H7 (cell line): ENCODE measurements at regions not wholly inside any gene's neighbourhood (a gene's known extent, or its start where the extent isn't known, plus 50 kb on each side); places are given as distances from the start of the nearest gene placed in this dataset.
A peak's percentile ranks its signal among the peaks of the same experiment; 100 is the strongest.

ENCODE experiments used
- DNase-seq: peaks from one replicate; pipeline ENCODE4 v3.0.0; 2012
- H3K27me3 ChIP-seq: 2 replicates; pipeline ENCODE4 v1.6.0; 2011; ENCODE audit warnings: mild to moderate bottlenecking, low read length; ENCODE audit not compliant: control insufficient read depth, insufficient read depth
- H3K36me3 ChIP-seq: replicated peaks from 2 replicates; pipeline ENCODE4 v1.5.1; 2011; ENCODE audit warnings: low read length; ENCODE audit not compliant: control insufficient read depth, insufficient read depth
- H3K4me3 ChIP-seq: 2 replicates; pipeline ENCODE4 v1.5.1; 2011; ENCODE audit warnings: low read depth, mild to moderate bottlenecking, control low read depth, low read length, moderate library complexity; ENCODE audit not compliant: insufficient read depth

- no peaks in the 10 kb centered on the region for H3K36me3 ChIP-seq
- H3K27me3 ChIP-seq = no peaks in the 10 kb centered on the region
- H3K4me3 ChIP-seq = no peak overlapping the region
- DNase-seq = no peak
These were observed 154.9 kb upstream of the PWP1 start for GRCh38 chr12:107530701-107531100.

- Histone ChIP-seq H3K4me3 (no peak overlapping the region), H3K27me3 (no peaks in the 10 kb centered on the region), H3K36me3 (no peaks in the 10 kb centered on the region)
- DNase-seq = no peak
These were observed 152.4 kb upstream of the PWP1 start for GRCh38 chr12:107533218-107533617.

- Histone ChIP-seq H3K4me3 (no peak overlapping the region), H3K36me3 (no peaks in the 10 kb centered on the region), H3K27me3 (no peaks in the 10 kb centered on the region)
- no peak for DNase-seq
These were observed 149.0 kb upstream of the PWP1 start for GRCh38 chr12:107536613-107537012.

- Histone ChIP-seq H3K27me3 (no peaks in the 10 kb centered on the region), H3K36me3 (no peaks in the 10 kb centered on the region), H3K4me3 (no peak overlapping the region)
- peak; percentile 20 for DNase-seq
These were observed 148.0 kb upstream of the PWP1 start for GRCh38 chr12:107537464-107538119.

GRCh38 chr12:107539196-107539939, 146.2 kb upstream of the PWP1 start:
- DNase-seq = no peak
- Histone ChIP-seq H3K36me3 (no peaks in the 10 kb centered on the region), H3K27me3 (no peaks in the 10 kb centered on the region), H3K4me3 (no peak overlapping the region)

- no peak for DNase-seq
- H3K4me3 ChIP-seq = no peak overlapping the region
These were observed 144.4 kb upstream of the PWP1 start for GRCh38 chr12:107541001-107541705.

GRCh38 chr12:107543416-107543815, 142.2 kb upstream of the PWP1 start:
- H3K4me3 ChIP-seq = no peak overlapping the region
- no peak for DNase-seq
- no peaks in the 10 kb centered on the region for H3K36me3 ChIP-seq
- no peaks in the 10 kb centered on the region for H3K27me3 ChIP-seq

More at GRCh38 chr12:107541001-107541705, 144.4 kb upstream of the PWP1 start:
- H3K36me3 ChIP-seq = no peaks in the 10 kb centered on the region
- no peaks in the 10 kb centered on the region for H3K27me3 ChIP-seq

- Histone ChIP-seq H3K4me3 (no peak overlapping the region), H3K36me3 (no peaks in the 10 kb centered on the region), H3K27me3 (no peaks in the 10 kb centered on the region)
- peak; percentile 32 for DNase-seq
These were observed 141.8 kb upstream of the PWP1 start for GRCh38 chr12:107543841-107544240.

- H3K36me3 ChIP-seq = no peaks in the 10 kb centered on the region
- no peak overlapping the region for H3K4me3 ChIP-seq
- H3K27me3 ChIP-seq = no peaks in the 10 kb centered on the region
- no peak for DNase-seq
These were observed 140.7 kb upstream of the PWP1 start for GRCh38 chr12:107544937-107545336.

- H3K27me3 ChIP-seq = no peaks in the 10 kb centered on the region
- no peaks in the 10 kb centered on the region for H3K36me3 ChIP-seq
- no peak overlapping the region for H3K4me3 ChIP-seq
- no peak for DNase-seq
These were observed 139.8 kb upstream of the PWP1 start for GRCh38 chr12:107545737-107546353.

GRCh38 chr12:107547389-107547788, 138.2 kb upstream of the PWP1 start:
- DNase-seq = no peak
- H3K4me3 ChIP-seq = no peak overlapping the region
- H3K27me3 ChIP-seq = no peaks in the 10 kb centered on the region
- no peaks in the 10 kb centered on the region for H3K36me3 ChIP-seq

GRCh38 chr12:107549651-107550480, 135.7 kb upstream of the PWP1 start:
- no peak overlapping the region for H3K4me3 ChIP-seq
- no peak for DNase-seq
- no peaks in the 10 kb centered on the region for H3K27me3 ChIP-seq
- H3K36me3 ChIP-seq = no peaks in the 10 kb centered on the region

- no peaks in the 10 kb centered on the region for H3K27me3 ChIP-seq
- H3K4me3 ChIP-seq = no peak overlapping the region
- no peaks in the 10 kb centered on the region for H3K36me3 ChIP-seq
- DNase-seq = no peak
These were observed 134.2 kb upstream of the PWP1 start for GRCh38 chr12:107551434-107551833.

- Histone ChIP-seq H3K36me3 (no peaks in the 10 kb centered on the region), H3K4me3 (no peak overlapping the region), H3K27me3 (no peaks in the 10 kb centered on the region)
- DNase-seq = no peak
These were observed 133.3 kb upstream of the PWP1 start for GRCh38 chr12:107552263-107552662.
